Erythroblast (primary cell): ENCODE measurements at regions not wholly inside any gene's neighbourhood (a gene's known extent, or its start where the extent isn't known, plus 50 kb on each side); places are given as distances from the start of the nearest gene placed in this dataset.

Source experiments
- GATA1 ChIP-seq: IDR thresholded peaks from 2 replicates; pipeline ENCODE4 v1.6.1; 2011; ENCODE audit warnings: low read depth, mild to moderate bottlenecking, control low read depth, low read length, moderate library complexity
- POLR2A ChIP-seq: IDR thresholded peaks from 2 replicates; pipeline ENCODE4 v1.6.1; 2011; ENCODE audit warnings: mild to moderate bottlenecking, low read length

DNA sequence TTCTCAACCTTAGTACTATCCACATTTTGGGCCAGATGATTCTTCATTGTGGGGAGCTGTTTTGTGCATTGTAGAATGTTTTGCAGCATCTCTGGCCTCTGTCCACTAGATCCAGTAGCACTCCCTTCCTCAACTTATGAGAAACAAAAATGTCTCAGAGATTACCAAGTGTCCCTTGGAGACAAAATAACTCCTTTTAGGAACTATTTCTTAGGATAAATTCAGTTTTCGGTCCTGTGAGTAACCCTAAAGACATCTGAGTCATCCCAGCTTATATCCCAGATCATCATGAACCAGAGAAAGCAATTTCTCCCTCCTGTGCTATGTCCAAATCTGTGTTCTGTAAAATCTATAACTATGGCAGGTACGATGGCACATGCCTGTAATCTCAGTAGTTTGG, 266.6 kb upstream of the PHYHIPL start:
- TF ChIP-seq POLR2A, result no peak
- TF ChIP-seq GATA1, result no peak
